HepG2 (cell line): ENCODE measurements at regions not wholly inside any gene's neighbourhood (a gene's known extent, or its start where the extent isn't known, plus 50 kb on each side); places are given as distances from the start of the nearest gene placed in this dataset.

Experiments used
- BRCA1 ChIP-seq: sonication (generic); formaldehyde crosslinking; IDR thresholded peaks from 2 replicates; pipeline ENCODE4 v1.4.0; 2020; ENCODE audit warnings: missing genetic modification reagents
- EP300 ChIP-seq, 3 experiments: sonication (generic) in 1 of 3; formaldehyde crosslinking in 1 of 3; IDR thresholded peaks; 2 replicates each; pipeline versions ENCODE4 v1.5.1 to v1.6.1; 2011 to 2020; ENCODE audit warnings: low read depth in 2 of 3, low read length in 2 of 3, borderline replicate concordance in 1 of 3, improper control_type of control experiment in 1 of 3, mild to moderate bottlenecking in 1 of 3, missing genetic modification reagents in 1 of 3, moderate library complexity in 1 of 3
- FOXP1 ChIP-seq, 2 experiments: fragments of 450-650 bp in 1 of 2; IDR thresholded peaks; 2 replicates each; pipeline ENCODE4 v1.6.1; 2017 to 2018; ENCODE audit warnings: antibody characterized with exemption in 1 of 2
- GABPA ChIP-seq, 2 experiments: IDR thresholded peaks; 2 replicates each; pipeline ENCODE4 v1.6.1; 2011 to 2016; ENCODE audit warnings: low read depth in 2 of 2, low read length in 1 of 2, missing biosample characterization in 1 of 2, missing genetic modification characterization in 1 of 2
- HNF4A ChIP-seq: sonication (generic); formaldehyde crosslinking; IDR thresholded peaks from 2 replicates; pipeline ENCODE4 v1.4.0; 2020; ENCODE audit warnings: missing genetic modification reagents
- MAFF ChIP-seq: IDR thresholded peaks from 2 replicates; pipeline ENCODE4 v1.6.1; 2011; ENCODE audit warnings: low read depth, low read length, improper control_type of control experiment
- MAFG ChIP-seq: sonication (generic); formaldehyde crosslinking; IDR thresholded peaks from 2 replicates; pipeline ENCODE4 v1.5.1; 2020; ENCODE audit warnings: mild to moderate bottlenecking, missing genetic modification reagents
- MEIS1 ChIP-seq: sonication (generic); formaldehyde crosslinking; IDR thresholded peaks from 2 replicates; pipeline ENCODE4 v1.9.0; 2021; ENCODE audit warnings: mild to moderate bottlenecking, missing genetic modification reagents, moderate library complexity, borderline replicate concordance
- MIXL1 ChIP-seq: IDR thresholded peaks from 2 replicates; pipeline ENCODE4 v1.6.1; 2016
- MTF2 ChIP-seq: sonication (generic); formaldehyde crosslinking; IDR thresholded peaks from 2 replicates; pipeline ENCODE4 v1.5.0; 2020; ENCODE audit warnings: missing genetic modification reagents, borderline replicate concordance
- NFIC ChIP-seq: IDR thresholded peaks from 2 replicates; pipeline ENCODE4 v1.6.1; 2012; ENCODE audit warnings: mild to moderate bottlenecking, low read length, inconsistent platforms
- PAXIP1 ChIP-seq: sonication (generic); formaldehyde crosslinking; conservative IDR thresholded peaks from 2 replicates; pipeline ENCODE4 v1.4.0; 2020; ENCODE audit warnings: mild to moderate bottlenecking, missing genetic modification reagents, moderate library complexity
- POGZ ChIP-seq: sonication (generic); formaldehyde crosslinking; IDR thresholded peaks from 2 replicates; pipeline ENCODE4 v1.4.0; 2020; ENCODE audit warnings: mild to moderate bottlenecking, missing genetic modification reagents
- RXRB ChIP-seq: IDR thresholded peaks from 2 replicates; pipeline ENCODE4 v1.6.1; 2016; ENCODE audit warnings: borderline replicate concordance, missing genetic modification reagents, missing compliant biosample characterization
- SOX13 ChIP-seq, 3 experiments: fragments of 450-650 bp in 1 of 3; sonication (generic) in 1 of 3; formaldehyde crosslinking in 1 of 3; IDR thresholded peaks in 2 of 3; conservative IDR thresholded peaks in 1 of 3; 2 replicates each; pipeline versions ENCODE4 v1.5.0 to v1.6.1; 2016 to 2020; ENCODE audit warnings: antibody characterized with exemption in 1 of 3, mild to moderate bottlenecking in 1 of 3, missing compliant biosample characterization in 1 of 3, missing genetic modification reagents in 1 of 3, moderate library complexity in 1 of 3
- SOX5 ChIP-seq: IDR thresholded peaks from 2 replicates; pipeline ENCODE4 v1.6.1; 2016; ENCODE audit warnings: borderline replicate concordance
- SOX6 ChIP-seq, 2 experiments: fragments of 450-650 bp in 1 of 2; sonication (generic) in 1 of 2; formaldehyde crosslinking in 1 of 2; IDR thresholded peaks; 2 replicates each; pipeline versions ENCODE4 v1.4.0 to v1.6.1; 2017 to 2020; ENCODE audit warnings: antibody characterized with exemption in 1 of 2, mild to moderate bottlenecking in 1 of 2, missing genetic modification reagents in 1 of 2
- SP5 ChIP-seq: IDR thresholded peaks from 2 replicates; pipeline ENCODE4 v1.6.1; 2016; ENCODE audit warnings: low read depth, borderline replicate concordance
- ZBTB8A ChIP-seq: sonication (generic); formaldehyde crosslinking; IDR thresholded peaks from 2 replicates; pipeline ENCODE4 v1.4.0; 2020; ENCODE audit warnings: mild to moderate bottlenecking, low read depth, missing genetic modification reagents, borderline replicate concordance
- ZNF124 ChIP-seq: sonication (generic); formaldehyde crosslinking; IDR thresholded peaks from 2 replicates; pipeline ENCODE4 v1.4.0; 2020; ENCODE audit warnings: missing genetic modification reagents
- ZNF180 ChIP-seq: sonication (generic); formaldehyde crosslinking; IDR thresholded peaks from 2 replicates; pipeline ENCODE4 v1.4.0; 2020; ENCODE audit warnings: low read depth, missing genetic modification reagents, borderline replicate concordance
- ZNF317 ChIP-seq: sonication (generic); formaldehyde crosslinking; IDR thresholded peaks from 2 replicates; pipeline ENCODE4 v1.5.0; 2020; ENCODE audit warnings: mild to moderate bottlenecking, missing genetic modification reagents

GRCh38 chr4:130053723-130054122 lies 957.8 kb downstream of the C4orf33 start (continued):
- TF ChIP-seq MTF2 (no peak), MAFG (CRISPR knock-in tag) (peak; percentile 70), BRCA1 (CRISPR knock-in tag) (no peak), PAXIP1 (CRISPR knock-in tag) (peak; percentile 74), ZBTB8A (CRISPR knock-in tag) (no peak), GABPA (IDR thresholded peaks at IDR 0.05; ENCODE audit: low read depth, low read length) (no peak), GABPA (CRISPR knock-in tag; IDR thresholded peaks at IDR 0.05; ENCODE audit: low read depth) (peak; percentile 40; the same call in 1 of the 2 replicates), EP300 (IDR thresholded peaks at IDR 0.05; ENCODE audit: low read depth in 2 of 2, low read length in 2 of 2) (peak in 1 of 2 experiments; percentile 46; a peak in 1 of 4 replicates), EP300 (CRISPR knock-in tag; IDR thresholded peaks at IDR 0.05; ENCODE audit: borderline replicate concordance) (no peak), SP5 (CRISPR knock-in tag) (peak; percentile 84), MAFF (peak; percentile 100), MIXL1 (CRISPR knock-in tag) (0 out of 2 replicates have a peak, but pooled peaks have one; percentile 11), SOX6 (IDR thresholded peaks at IDR 0.05) (no peak), SOX6 (CRISPR knock-in tag; IDR thresholded peaks at IDR 0.05) (peak; percentile 65; the same call in 1 of the 2 replicates), HNF4A (0 out of 2 replicates have a peak, but pooled peaks have one; percentile 37), MEIS1 (CRISPR knock-in tag) (no peak), ZNF317 (CRISPR knock-in tag) (peak; percentile 98), FOXP1 (IDR thresholded peaks at IDR 0.05) (no peak), FOXP1 (CRISPR knock-in tag; IDR thresholded peaks at IDR 0.05) (peak; percentile 49; the same call in 1 of the 2 replicates), RXRB (peak; percentile 21; the same call in 1 of the 2 replicates), SOX13 (IDR thresholded peaks at IDR 0.05) (peak; percentile 60; the same call in 1 of the 2 replicates), SOX13 (CRISPR knock-in tag; conservative IDR thresholded peaks at IDR 0.05 in 1 of 2, IDR thresholded peaks at IDR 0.05 in 1 of 2) (peak in 1 of 2 experiments; percentile 63; a peak in 1 of 4 replicates), NFIC (peak; percentile 56; the same call in 1 of the 2 replicates), SOX5 (CRISPR knock-in tag) (peak; percentile 67), ZNF180 (no peak), POGZ (CRISPR knock-in tag) (0 out of 2 replicates have a peak, but pooled peaks have one; percentile 27), ZNF124 (no peak)
